Neuron (in vitro differentiated cells): ENCODE measurements at regions not wholly inside any gene's neighbourhood (a gene's known extent, or its start where the extent isn't known, plus 50 kb on each side); places are given as distances from the start of the nearest gene placed in this dataset.

Experiments
- H2AFZ ChIP-seq: one replicate; pipeline ENCODE4 v1.6.1; 2013; ENCODE audit warnings: low read depth, mild to moderate bottlenecking, inconsistent platforms, low read length, moderate library complexity
- H3K27me3 ChIP-seq: one replicate; pipeline ENCODE4 v1.6.1; 2013; ENCODE audit warnings: low read length; ENCODE audit not compliant: insufficient read depth
- H3K36me3 ChIP-seq: one replicate; pipeline ENCODE4 v1.6.1; 2013; ENCODE audit warnings: low read length; ENCODE audit not compliant: insufficient read depth
- H3K4me1 ChIP-seq: one replicate; pipeline ENCODE4 v1.6.1; 2013; ENCODE audit warnings: low read length; ENCODE audit not compliant: insufficient read depth
- H3K4me3 ChIP-seq: 2 replicates; pipeline ENCODE4 v1.5.1; 2013; ENCODE audit warnings: mild to moderate bottlenecking, low read length, moderate library complexity
- H3K9me3 ChIP-seq: one replicate; pipeline ENCODE4 v1.6.1; 2013; ENCODE audit warnings: low read length

- Histone ChIP-seq H3K36me3 (no peaks in the 10 kb centered on the region), H3K4me1 (peaks cover 6% of the 10 kb centered on the region), H2AFZ (no peak overlapping the region), H3K4me3 (no peak overlapping the region), H3K27me3 (no peaks in the 10 kb centered on the region), H3K9me3 (no peaks in the 10 kb centered on the region)
Measured at GRCh38 chr3:106010829-106011228, 142.0 kb upstream of the CBLB start.

GRCh38 chr3:106013971-106014370 is 145.2 kb upstream of the CBLB start:
- no peaks in the 10 kb centered on the region for H3K9me3 ChIP-seq
- H3K4me3 ChIP-seq = no peak overlapping the region
- no peak overlapping the region for H2AFZ ChIP-seq
- no peaks in the 10 kb centered on the region for H3K36me3 ChIP-seq
- H3K27me3 ChIP-seq = no peaks in the 10 kb centered on the region
- no peaks in the 10 kb centered on the region for H3K4me1 ChIP-seq

- Histone ChIP-seq H3K9me3 (no peaks in the 10 kb centered on the region), H3K27me3 (no peaks in the 10 kb centered on the region), H2AFZ (no peak overlapping the region), H3K36me3 (no peaks in the 10 kb centered on the region), H3K4me1 (no peaks in the 10 kb centered on the region), H3K4me3 (no peak overlapping the region)
Measured at GRCh38 chr3:106014518-106014917, 145.7 kb upstream of the CBLB start.

GRCh38 chr3:106014971-106015370 is 146.2 kb upstream of the CBLB start:
- Histone ChIP-seq H3K27me3 (no peaks in the 10 kb centered on the region), H3K4me3 (no peak overlapping the region), H3K4me1 (no peaks in the 10 kb centered on the region), H3K36me3 (no peaks in the 10 kb centered on the region), H2AFZ (no peak overlapping the region), H3K9me3 (no peaks in the 10 kb centered on the region)

- no peaks in the 10 kb centered on the region for H3K27me3 ChIP-seq
- H3K36me3 ChIP-seq = no peaks in the 10 kb centered on the region
Measured at GRCh38 chr3:106018102-106018501, 149.3 kb upstream of the CBLB start.

GRCh38 chr3:106018929-106019550 is 150.2 kb upstream of the CBLB start:
- H3K36me3 ChIP-seq = no peaks in the 10 kb centered on the region
- no peak overlapping the region for H3K4me3 ChIP-seq
- no peaks in the 10 kb centered on the region for H3K4me1 ChIP-seq
- no peaks in the 10 kb centered on the region for H3K9me3 ChIP-seq
- H3K27me3 ChIP-seq = no peaks in the 10 kb centered on the region
- H2AFZ ChIP-seq = no peak overlapping the region

More at GRCh38 chr3:106018102-106018501, 149.3 kb upstream of the CBLB start:
- Histone ChIP-seq H3K4me1 (no peaks in the 10 kb centered on the region), H3K4me3 (no peak overlapping the region), H2AFZ (no peak overlapping the region), H3K9me3 (no peaks in the 10 kb centered on the region)

GRCh38 chr3:106022913-106023312 is 154.1 kb upstream of the CBLB start:
- no peaks in the 10 kb centered on the region for H3K36me3 ChIP-seq
- no peak overlapping the region for H2AFZ ChIP-seq
- H3K9me3 ChIP-seq = no peaks in the 10 kb centered on the region
- no peaks in the 10 kb centered on the region for H3K27me3 ChIP-seq
- H3K4me1 ChIP-seq = no peaks in the 10 kb centered on the region
- H3K4me3 ChIP-seq = no peak overlapping the region

- H3K36me3 ChIP-seq = no peaks in the 10 kb centered on the region
- no peak overlapping the region for H2AFZ ChIP-seq
- no peaks in the 10 kb centered on the region for H3K27me3 ChIP-seq
- no peaks in the 10 kb centered on the region for H3K9me3 ChIP-seq
- H3K4me1 ChIP-seq = no peaks in the 10 kb centered on the region
- H3K4me3 ChIP-seq = no peak overlapping the region
Measured at GRCh38 chr3:106025151-106025722, 156.4 kb upstream of the CBLB start.

GRCh38 chr3:106029954-106030626 is 161.3 kb upstream of the CBLB start:
- no peaks in the 10 kb centered on the region for H3K27me3 ChIP-seq
- H2AFZ ChIP-seq = no peak overlapping the region
- H3K36me3 ChIP-seq = no peaks in the 10 kb centered on the region
- H3K4me1 ChIP-seq = no peaks in the 10 kb centered on the region
- no peak overlapping the region for H3K4me3 ChIP-seq
- H3K9me3 ChIP-seq = no peaks in the 10 kb centered on the region

GRCh38 chr3:106030627-106030963 is 161.8 kb upstream of the CBLB start:
- no peaks in the 10 kb centered on the region for H3K27me3 ChIP-seq
- H2AFZ ChIP-seq = no peak overlapping the region
- H3K36me3 ChIP-seq = no peaks in the 10 kb centered on the region
- H3K4me1 ChIP-seq = no peaks in the 10 kb centered on the region
- no peak overlapping the region for H3K4me3 ChIP-seq
- no peaks in the 10 kb centered on the region for H3K9me3 ChIP-seq

- Histone ChIP-seq H3K9me3 (no peaks in the 10 kb centered on the region), H3K4me1 (no peaks in the 10 kb centered on the region), H3K4me3 (no peak overlapping the region), H3K27me3 (no peaks in the 10 kb centered on the region), H2AFZ (no peak overlapping the region), H3K36me3 (no peaks in the 10 kb centered on the region)
Measured at GRCh38 chr3:106032479-106032878, 163.7 kb upstream of the CBLB start.

GRCh38 chr3:106033654-106034053 is 164.8 kb upstream of the CBLB start:
- Histone ChIP-seq H3K4me1 (no peaks in the 10 kb centered on the region), H3K9me3 (no peaks in the 10 kb centered on the region), H3K27me3 (no peaks in the 10 kb centered on the region), H3K4me3 (no peak overlapping the region), H2AFZ (no peak overlapping the region), H3K36me3 (no peaks in the 10 kb centered on the region)

- H3K27me3 ChIP-seq = no peaks in the 10 kb centered on the region
- no peaks in the 10 kb centered on the region for H3K4me1 ChIP-seq
- no peaks in the 10 kb centered on the region for H3K36me3 ChIP-seq
- H2AFZ ChIP-seq = no peak overlapping the region
- H3K9me3 ChIP-seq = no peaks in the 10 kb centered on the region
- H3K4me3 ChIP-seq = no peak overlapping the region
Measured at GRCh38 chr3:106034313-106034712, 165.5 kb upstream of the CBLB start.
